ENCODE measurements at regions not wholly inside any gene's neighbourhood (a gene's known extent, or its start where the extent isn't known, plus 50 kb on each side); places are given as distances from the start of the nearest gene placed in this dataset.
A peak's percentile ranks its signal among the peaks of the same experiment; 100 is the strongest.
"Not testable (repeated sequence)": the region's sequence is repeated elsewhere in the genome, so short reads cannot be mapped to it uniquely, and the experiment has no call there.

GRCh38 chr12:72723732-72724131, 451.6 kb downstream of the TRHDE start:
- DNase-seq, result no peak

DNA sequence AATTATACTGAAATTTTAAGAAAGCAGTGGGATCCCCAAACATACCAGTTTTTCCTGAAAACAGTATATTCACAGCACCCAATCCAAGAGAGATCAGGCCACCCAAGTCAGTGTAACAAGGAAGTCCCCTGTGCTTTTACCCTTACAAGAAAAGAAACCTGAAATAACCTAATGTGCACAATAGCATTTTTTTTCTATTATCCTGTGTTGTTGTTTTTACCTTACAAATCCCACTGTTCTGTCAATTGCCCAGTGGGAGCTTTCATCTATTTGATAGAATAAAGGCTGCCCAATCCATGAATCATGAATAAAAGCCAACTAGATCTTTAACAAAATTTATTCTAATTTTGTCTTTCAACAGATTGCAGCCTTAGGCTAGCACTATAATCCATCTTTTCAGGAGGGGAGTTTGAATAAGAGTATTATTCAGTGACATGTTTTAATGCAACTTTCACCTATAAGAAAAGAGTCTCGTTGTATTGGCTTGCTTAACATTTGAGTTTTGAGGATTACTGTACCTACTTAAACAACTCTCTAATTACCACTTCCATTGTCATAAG, 457.4 kb downstream of the TRHDE start:
- DNase-seq, result no peak

DNA sequence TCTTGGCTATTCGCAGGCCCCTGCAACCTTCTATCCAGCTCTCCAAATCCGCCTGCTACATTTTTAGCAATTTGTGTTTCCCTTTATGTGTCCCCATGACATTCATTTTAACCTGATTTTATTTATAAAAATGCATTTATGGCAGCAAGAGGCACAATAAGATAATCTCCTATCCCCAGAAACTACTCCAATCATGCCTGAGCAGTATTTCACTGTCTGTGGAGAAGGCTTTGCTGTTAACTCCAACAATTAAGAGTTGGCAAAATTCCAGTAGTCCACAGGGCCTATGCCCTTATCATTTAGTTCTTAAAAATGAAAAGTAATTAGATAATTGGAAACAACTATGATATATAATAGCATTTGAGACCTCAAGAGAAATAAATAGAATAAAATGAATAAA, 462.4 kb downstream of the TRHDE start:
- DNase-seq, result no peak

GRCh38 chr12:72738811-72739210, 466.6 kb downstream of the TRHDE start:
- DNase-seq, result peak in 1 of 2 donors; percentile 43

DNA sequence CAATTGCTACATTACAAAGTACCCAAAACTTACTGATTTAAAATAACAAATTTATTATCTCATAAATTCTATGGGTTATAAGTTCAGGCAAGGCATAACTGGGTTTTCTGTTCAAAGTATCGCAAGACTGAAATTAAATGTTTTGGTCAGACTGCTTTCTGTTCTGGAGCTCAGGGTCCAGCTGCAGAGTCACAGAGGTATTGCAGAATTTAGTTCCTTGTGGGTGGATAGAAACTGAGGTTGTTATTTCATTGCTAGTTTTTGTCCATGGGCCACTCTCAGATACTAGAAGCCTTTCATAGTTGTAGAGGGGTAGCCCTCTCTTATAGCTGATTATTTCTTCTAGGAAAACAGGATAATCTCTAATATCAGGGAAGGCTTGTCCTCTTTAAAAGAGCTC, 467.9 kb downstream of the TRHDE start:
- peak in 1 of 2 donors; percentile 27 for DNase-seq

GRCh38 chr12:72742568-72742967, 470.4 kb downstream of the TRHDE start:
- no peak for DNase-seq

DNA sequence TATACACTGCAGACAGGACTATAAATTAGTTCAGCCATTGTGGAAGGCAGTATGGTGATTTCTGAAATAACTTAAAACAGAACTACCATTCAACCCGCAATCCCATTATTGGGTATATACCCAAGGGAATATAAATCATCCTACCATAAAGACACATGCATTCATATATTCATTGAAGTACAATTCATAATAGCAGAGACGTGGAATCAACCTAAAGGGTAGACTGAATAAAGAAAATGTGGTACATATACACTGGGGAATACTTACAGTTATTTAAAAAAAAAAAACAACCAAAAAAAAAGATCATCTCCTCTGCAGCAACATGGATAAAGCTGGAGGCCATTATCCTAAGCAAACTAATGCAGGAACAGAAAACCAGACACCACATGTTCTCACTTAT, 473.9 kb downstream of the TRHDE start:
- no peak for DNase-seq

- peak; percentile 92 to 94 for DNase-seq
These were observed 475.1 kb downstream of the TRHDE start for GRCh38 chr12:72747111-72747849.

- peak; percentile 46 to 58 for DNase-seq
These were observed 476.8 kb downstream of the TRHDE start for GRCh38 chr12:72748971-72749370.

DNA sequence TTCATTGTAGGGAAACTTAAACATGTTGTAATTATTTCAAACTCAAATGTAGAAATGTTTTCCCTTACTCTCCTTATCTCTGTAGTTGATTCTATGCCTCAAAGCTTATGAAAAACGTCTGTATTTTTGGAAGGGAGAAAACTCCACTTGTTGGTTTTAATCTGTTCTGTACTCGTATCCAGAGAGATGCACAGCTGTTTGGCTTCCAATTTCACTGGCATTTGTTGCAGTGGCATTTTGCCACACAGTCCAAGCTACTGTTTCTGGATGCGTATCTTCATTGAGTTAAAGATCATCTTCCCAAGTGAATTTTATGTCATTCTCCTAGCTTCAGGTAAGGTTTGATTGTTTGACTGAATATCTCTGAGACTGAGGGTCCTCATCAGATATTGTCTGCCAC, 481.4 kb downstream of the TRHDE start:
- DNase-seq, result no peak

DNA sequence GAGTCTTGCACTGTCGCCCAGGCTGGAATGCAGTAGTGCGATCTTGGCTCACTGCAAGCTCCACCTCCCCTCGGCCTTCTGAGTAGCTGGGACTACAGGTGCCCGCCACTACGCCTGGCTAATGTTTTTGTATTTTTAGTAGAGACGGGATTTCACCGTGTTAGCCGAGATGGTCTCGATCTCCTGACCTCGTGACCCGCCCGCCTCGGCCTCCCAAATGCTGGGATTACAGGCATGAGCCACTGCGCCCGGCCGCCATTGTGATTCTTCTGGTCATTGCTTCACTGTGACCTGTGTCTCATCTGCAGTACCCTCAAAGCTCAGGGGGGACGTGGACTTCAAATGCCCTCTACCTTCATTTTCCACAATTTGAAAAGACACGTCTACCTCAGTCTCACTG, 481.9 kb downstream of the TRHDE start:
- DNase-seq, result not testable (repeated sequence)

GRCh38 chr12:72766517-72766916, 494.3 kb downstream of the TRHDE start:
- no peak for DNase-seq

DNA sequence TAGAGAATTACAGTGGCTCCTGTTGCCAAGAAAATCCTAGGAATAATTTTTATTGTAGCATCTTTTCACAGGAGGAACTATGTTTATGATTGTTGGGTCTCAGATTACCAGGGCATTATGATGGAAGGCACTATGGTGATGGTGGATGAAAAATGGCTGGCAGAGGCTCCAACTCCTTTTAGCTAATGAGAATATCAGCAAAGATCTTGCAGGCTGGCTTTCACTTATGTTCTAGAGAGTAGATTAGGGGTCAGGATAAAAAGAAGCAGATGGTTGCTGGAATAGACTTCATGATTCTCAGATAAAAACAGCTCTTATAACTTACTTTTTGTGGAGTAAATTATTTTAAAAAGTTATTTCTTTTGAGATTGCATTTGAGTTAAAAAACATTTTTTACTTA, 501.9 kb downstream of the TRHDE start:
- no peak for DNase-seq

GRCh38 chr12:72777806-72778205, 505.6 kb downstream of the TRHDE start:
- DNase-seq, result no peak

GRCh38 chr12:72790273-72790672, 518.1 kb downstream of the TRHDE start:
- DNase-seq, result no peak

GRCh38 chr12:72792889-72793288, 520.7 kb downstream of the TRHDE start:
- DNase-seq, result no peak

DNA sequence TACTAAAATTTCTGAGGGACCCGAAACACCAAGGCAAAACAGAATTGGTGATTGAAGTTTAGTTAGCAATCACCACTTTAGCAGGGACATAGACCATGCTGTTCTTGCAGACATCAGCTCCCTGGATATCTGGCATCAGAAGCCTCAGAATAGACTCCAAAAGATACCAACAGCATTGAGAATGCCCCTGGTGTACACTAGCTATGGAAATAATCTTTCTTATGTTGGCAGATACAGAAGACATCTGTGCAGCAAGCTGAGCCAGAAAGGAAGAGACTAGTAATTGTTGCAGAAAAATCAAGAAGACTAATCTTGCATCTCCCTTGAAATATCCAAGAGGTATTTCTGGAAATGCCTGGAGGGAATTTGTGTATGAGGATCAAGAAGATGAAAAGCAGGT, 521.6 kb downstream of the TRHDE start:
- no peak for DNase-seq

GRCh38 chr12:72815421-72815820, 543.3 kb downstream of the TRHDE start:
- DNase-seq, result no peak

- no peak for DNase-seq
These were observed 556.6 kb downstream of the TRHDE start for GRCh38 chr12:72828662-72829324.

- DNase-seq, result no peak
These were observed 557.7 kb downstream of the TRHDE start for GRCh38 chr12:72829838-72830237.

- no peak for DNase-seq
These were observed 559.9 kb downstream of the TRHDE start for GRCh38 chr12:72832024-72832423.

DNA sequence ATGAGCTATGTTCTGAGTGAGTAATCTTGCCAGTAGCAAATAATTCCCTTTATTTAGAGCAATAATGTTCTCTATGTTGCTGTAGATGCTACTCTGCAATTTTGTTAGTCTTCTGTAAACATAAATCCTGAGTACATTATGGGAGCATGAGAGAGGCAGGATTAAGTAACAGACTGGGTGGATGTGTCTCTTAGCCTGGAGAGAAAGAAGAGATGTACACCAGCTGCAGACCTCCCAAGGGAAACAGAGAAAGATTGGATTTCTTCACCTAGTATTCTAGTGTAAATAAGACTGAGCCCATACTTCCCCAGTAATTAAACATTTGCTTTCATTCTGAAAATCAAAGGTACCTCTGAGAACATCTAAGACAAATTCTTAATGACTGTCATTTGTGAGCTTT, 564.0 kb downstream of the TRHDE start:
- no peak for DNase-seq

DNA sequence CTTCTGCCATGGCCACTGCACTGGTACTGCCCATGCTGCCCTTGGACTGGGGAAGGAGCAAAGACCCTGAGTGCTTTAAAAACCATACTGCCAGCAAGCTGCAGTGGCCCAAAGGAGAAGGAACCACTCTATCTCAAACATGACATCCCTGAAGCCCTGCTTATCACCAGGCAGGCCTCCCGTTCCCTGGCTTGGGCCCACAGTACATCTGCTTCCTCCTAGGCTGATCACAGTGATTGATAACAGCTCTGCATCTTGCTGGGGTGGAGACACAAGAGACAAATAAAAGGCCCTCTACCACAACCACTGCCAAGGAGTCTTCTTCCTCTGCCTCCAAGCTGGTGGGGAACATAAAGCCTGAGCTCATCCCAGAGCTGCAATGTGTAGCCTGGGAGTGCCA, 567.5 kb downstream of the TRHDE start:
- DNase-seq, result no peak

DNA sequence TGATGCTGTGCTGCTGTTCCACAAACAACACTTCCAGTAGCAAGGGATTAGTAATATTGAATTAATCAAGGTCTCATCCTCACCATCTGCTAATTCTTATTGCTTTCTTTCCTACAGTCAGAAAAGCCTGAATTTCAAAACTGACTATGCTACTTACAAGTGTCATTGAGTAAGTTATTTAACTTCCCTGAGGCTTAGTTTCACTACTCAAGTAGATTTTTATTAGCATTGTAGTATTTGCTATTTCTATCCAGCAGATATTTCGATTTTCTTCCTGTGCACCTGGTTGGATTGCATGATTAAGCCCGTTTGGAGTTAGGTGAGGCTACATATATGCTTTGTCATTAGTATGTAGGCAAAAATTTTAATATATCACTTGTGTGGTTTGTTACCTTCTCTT, 591.5 kb downstream of the TRHDE start:
- DNase-seq, result no peak

All from inflammatory macrophage (primary cell).